Transverse colon (tissue), 4 donors: ENCODE measurements at regions not wholly inside any gene's neighbourhood (a gene's known extent, or its start where the extent isn't known, plus 50 kb on each side); places are given as distances from the start of the nearest gene placed in this dataset.

Source experiments
- DNase-seq: peaks from one replicate; pipeline ENCODE4 v3.0.0-alpha.2; 2019
- H3K27ac ChIP-seq, 4 donors: fragments of 200-600 bp; sonication (generic); 2 replicates each; pipeline ENCODE4 v1.5.1; 2016 to 2018; ENCODE audit warnings: inconsistent platforms in 4 of 4
- H3K27me3 ChIP-seq: fragments of 200-600 bp; sonication (generic); 2 replicates; pipeline ENCODE4 v1.5.1; 2017; ENCODE audit warnings: inconsistent platforms
- H3K36me3 ChIP-seq, 4 donors: fragments of 200-600 bp; sonication (generic); 2 replicates each; pipeline ENCODE4 v1.5.1; 2017 to 2019; ENCODE audit warnings: inconsistent platforms in 4 of 4
- H3K4me1 ChIP-seq, 4 donors: fragments of 200-600 bp; sonication (generic); 2 replicates each; pipeline ENCODE4 v1.5.1; 2017 to 2020; ENCODE audit warnings: inconsistent platforms in 4 of 4
- H3K4me3 ChIP-seq, 4 donors: fragments of 200-600 bp; sonication (generic); 1 replicate in 1 of 4; 2 replicates in 3 of 4; pipeline versions ENCODE4 v1.5.1 to v1.6.1; 2017 to 2019; ENCODE audit warnings: inconsistent platforms in 4 of 4
- H3K9me3 ChIP-seq, 2 donors: fragments of 200-600 bp; sonication (generic); 2 replicates each; pipeline ENCODE4 v1.5.1; 2017 to 2019; ENCODE audit warnings: inconsistent platforms in 2 of 2
- EP300 ChIP-seq: sonication (generic); formaldehyde crosslinking; IDR thresholded peaks from one replicate; pipeline ENCODE4 v1.6.1; 2017; ENCODE audit warnings: antibody characterized with exemption, low read depth
- POLR2A ChIP-seq: fragments of 450-650 bp; IDR thresholded peaks from one replicate; pipeline ENCODE4 v1.6.1; 2016; ENCODE audit warnings: antibody characterized with exemption, mild to moderate bottlenecking, moderate library complexity
- POLR2AphosphoS5 ChIP-seq, 3 donors: sonication (generic); formaldehyde crosslinking; IDR thresholded peaks; one replicate each; pipeline ENCODE4 v1.6.1; 2016; ENCODE audit warnings: antibody characterized with exemption in 3 of 3
- WGBS, 2 donors: methylation state at CpG; one replicate each; pipeline ENCODE4 v1.1.5; 2018; ENCODE audit warnings: low coverage in 1 of 2; 5-methylcytosine and 5-hydroxymethylcytosine counted together
- in situ Hi-C, 4 donors: fragments of 200-750 bp; cut with MboI; loops; one replicate each; pipeline versions ENCODE4 v1.15.0 to v1.15.1; 2017; ENCODE audit warnings: low sequenced_read_pairs in 3 of 4, low pct_ligation_motif_present in 1 of 4, low pct_unique_long_range_greater_than_20kb in 1 of 4
- intact Hi-C: fragments of 100-400 bp; cut with DNase I; formaldehyde crosslinking; loops from one replicate; pipeline ENCODE4 v1.15.1; 2023; ENCODE audit warnings: low total_unique reads
- TF ChIP-seq, protein P1 (sequence below), 5 experiments: fragments of 200-600 bp in 3 of 5; fragments of 450-650 bp in 2 of 5; sonication (generic) in 3 of 5; IDR thresholded peaks; 1 replicate in 2 of 5; 2 replicates in 3 of 5; pipeline ENCODE4 v1.5.1; 2016 to 2017; ENCODE audit warnings: antibody characterized with exemption in 5 of 5, inconsistent platforms in 3 of 5, mild to moderate bottlenecking in 2 of 5, moderate library complexity in 1 of 5

DNA sequence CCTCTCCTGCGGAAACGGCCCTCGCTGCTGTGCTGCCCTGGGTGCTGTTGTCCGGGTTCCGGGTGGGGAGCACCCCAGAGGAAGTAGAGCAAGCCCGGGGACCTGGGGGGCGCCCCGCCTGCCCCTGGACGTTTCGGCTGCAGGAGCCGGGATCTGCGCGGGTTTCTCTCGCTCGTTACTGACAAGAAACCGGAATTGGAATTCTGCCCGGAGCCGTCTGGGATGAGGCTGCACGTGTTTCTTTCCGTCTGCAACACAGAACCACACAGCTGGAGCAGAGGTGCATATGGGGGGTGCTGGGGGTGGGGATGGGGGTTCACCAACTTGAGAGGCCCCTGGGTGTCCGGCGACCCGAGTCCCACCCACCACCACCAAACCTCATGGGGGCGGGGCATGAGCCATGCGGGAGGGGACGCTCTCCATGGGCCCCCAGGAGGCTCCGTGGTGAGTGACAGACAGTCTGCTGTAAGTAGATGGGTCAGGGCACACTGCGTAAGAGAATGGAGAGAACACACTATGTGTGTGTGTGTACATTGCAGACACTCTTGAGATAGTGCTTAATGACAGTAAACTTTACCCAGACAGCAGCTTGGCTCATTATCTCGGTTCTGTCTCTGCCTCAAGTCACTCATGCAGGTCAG, 261.4 kb upstream of the C1orf174 start:
- intact Hi-C loops, result no loop called here
- TF ChIP-seq POLR2A, result no peak
- Histone ChIP-seq H3K27ac (no peak overlapping the region), H3K27me3 (peaks cover 2% of the 10 kb centered on the region), H3K36me3 (no peaks in the 10 kb centered on the region), H3K9me3 (no peaks in the 10 kb centered on the region), H3K4me3 (no peak overlapping the region), H3K4me1 (no peaks in the 10 kb centered on the region)
- no peak for DNase-seq
- WGBS, 2 donors, result 70 to 87% methylated on average over 3 to 29 of the region's 29 CpGs
- in situ Hi-C loops, result no loop called here

DNA sequence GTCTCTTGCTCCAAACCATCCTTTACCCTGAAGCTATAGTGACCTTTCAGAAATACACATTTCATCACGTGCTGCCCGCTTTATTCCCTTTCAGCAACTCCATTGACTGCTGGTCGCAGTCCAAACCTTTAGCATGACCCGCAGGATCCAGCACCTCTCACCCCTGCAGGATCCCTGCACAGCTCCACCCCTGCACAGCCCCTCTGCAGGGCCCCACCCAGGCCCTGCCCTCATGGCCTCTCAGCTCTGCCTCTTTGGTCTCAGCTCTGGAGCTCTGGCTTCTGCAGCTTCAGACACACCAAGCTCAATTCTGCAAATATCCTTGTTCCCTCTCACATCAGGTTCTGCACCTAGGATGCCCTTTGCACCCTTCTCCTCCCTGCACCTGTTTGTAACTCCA, 264.9 kb upstream of the C1orf174 start:
- Histone ChIP-seq H3K4me3 (no peak overlapping the region), H3K9me3 (no peaks in the 10 kb centered on the region), H3K4me1 (no peaks in the 10 kb centered on the region), H3K27ac (no peak overlapping the region), H3K36me3 (no peaks in the 10 kb centered on the region), H3K27me3 (peaks cover 10% of the 10 kb centered on the region)
- intact Hi-C loops, result no loop called here
- no peak for DNase-seq
- TF ChIP-seq EP300, result no peak
- no peak for TF ChIP-seq POLR2A
- TF ChIP-seq, protein P1, sequence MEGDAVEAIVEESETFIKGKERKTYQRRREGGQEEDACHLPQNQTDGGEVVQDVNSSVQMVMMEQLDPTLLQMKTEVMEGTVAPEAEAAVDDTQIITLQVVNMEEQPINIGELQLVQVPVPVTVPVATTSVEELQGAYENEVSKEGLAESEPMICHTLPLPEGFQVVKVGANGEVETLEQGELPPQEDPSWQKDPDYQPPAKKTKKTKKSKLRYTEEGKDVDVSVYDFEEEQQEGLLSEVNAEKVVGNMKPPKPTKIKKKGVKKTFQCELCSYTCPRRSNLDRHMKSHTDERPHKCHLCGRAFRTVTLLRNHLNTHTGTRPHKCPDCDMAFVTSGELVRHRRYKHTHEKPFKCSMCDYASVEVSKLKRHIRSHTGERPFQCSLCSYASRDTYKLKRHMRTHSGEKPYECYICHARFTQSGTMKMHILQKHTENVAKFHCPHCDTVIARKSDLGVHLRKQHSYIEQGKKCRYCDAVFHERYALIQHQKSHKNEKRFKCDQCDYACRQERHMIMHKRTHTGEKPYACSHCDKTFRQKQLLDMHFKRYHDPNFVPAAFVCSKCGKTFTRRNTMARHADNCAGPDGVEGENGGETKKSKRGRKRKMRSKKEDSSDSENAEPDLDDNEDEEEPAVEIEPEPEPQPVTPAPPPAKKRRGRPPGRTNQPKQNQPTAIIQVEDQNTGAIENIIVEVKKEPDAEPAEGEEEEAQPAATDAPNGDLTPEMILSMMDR (IDR thresholded peaks at IDR 0.05), result no peak
- TF ChIP-seq POLR2AphosphoS5 (IDR thresholded peaks at IDR 0.05), result no peak
- 65% methylated on average over 4 of the region's 4 CpGs; no CpG with 5 or more reads in 1 of the 2 donors for WGBS, 2 donors
- in situ Hi-C loops, result no loop called here

DNA sequence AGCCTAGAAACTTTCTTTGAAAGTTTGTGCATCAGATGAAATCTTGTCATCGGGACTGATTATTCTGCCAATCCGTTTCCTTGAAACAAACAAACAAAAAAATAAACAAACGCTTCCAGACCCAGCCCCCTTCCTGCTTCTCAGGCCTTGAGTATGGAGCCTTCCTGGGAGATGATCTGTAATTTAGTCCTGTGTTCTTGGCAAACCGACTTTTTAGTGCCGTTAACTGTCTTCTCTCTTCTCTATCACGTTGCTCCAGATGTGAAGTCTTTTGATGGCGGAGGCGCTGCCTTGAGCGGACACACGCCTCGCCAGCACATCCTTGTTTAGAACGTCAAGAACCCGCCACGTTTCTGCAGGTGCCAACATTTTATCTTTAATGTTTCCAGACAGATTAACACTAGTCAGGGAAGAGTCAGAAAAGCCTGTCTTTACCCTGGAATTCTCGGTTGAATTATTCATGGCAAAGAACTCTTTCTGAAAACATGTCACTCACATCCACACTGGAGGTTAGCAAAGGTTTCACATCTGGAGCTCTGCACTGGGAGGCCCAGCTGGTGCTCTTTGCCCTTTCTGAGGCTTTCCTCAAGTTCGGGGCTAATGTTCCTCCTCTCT, 265.7 kb upstream of the C1orf174 start:
- 72 to 73% methylated on average over 13 to 16 of the region's 16 CpGs for WGBS, 2 donors
- H3K36me3 ChIP-seq, result no peaks in the 10 kb centered on the region
- intact Hi-C loops (no loop called here), in situ Hi-C loops (no loop called here)
- TF ChIP-seq POLR2A, result no peak
- no peak for TF ChIP-seq EP300
- TF ChIP-seq, protein P1 (IDR thresholded peaks at IDR 0.05), result no peak
- TF ChIP-seq POLR2AphosphoS5 (IDR thresholded peaks at IDR 0.05), result no peak
- H3K9me3 ChIP-seq, result no peaks in the 10 kb centered on the region
- peaks cover 10% of the 10 kb centered on the region for H3K27me3 ChIP-seq
- H3K27ac ChIP-seq, result no peak overlapping the region
- DNase-seq, result no peak
- H3K4me1 ChIP-seq, result no peaks in the 10 kb centered on the region
- H3K4me3 ChIP-seq, result no peak overlapping the region

DNA sequence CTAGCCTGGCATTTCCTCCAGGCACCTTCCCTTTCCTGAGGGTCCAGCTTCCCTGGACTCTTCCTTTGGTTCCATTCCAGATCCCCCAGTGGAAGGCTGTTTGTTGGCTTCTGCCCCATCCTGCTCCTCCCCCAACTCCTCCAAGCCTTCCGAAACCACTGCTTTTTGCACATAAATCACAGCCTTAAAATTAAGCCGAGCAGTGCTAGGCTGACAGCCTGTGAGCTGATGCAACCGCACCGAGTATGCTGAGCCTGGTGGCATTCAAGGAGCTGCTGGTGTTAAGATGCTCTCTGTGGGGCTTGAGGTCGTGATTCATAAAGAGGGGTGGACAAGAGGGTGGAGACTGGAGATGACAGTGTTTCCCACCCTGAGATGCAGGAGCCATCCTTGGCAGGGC, 266.6 kb upstream of the C1orf174 start:
- TF ChIP-seq POLR2A, result no peak
- TF ChIP-seq, protein P1 (IDR thresholded peaks at IDR 0.05), result no peak
- TF ChIP-seq EP300, result no peak
- no peak for TF ChIP-seq POLR2AphosphoS5 (IDR thresholded peaks at IDR 0.05)
- H3K36me3 ChIP-seq, result no peaks in the 10 kb centered on the region
- H3K4me1 ChIP-seq, result no peaks in the 10 kb centered on the region
- no peak overlapping the region for H3K27ac ChIP-seq
- intact Hi-C loops (no loop called here), in situ Hi-C loops (no loop called here)
- WGBS, 2 donors, result 55% methylated on average over 5 of the region's 5 CpGs; no CpG with 5 or more reads in 1 of the 2 donors
- H3K9me3 ChIP-seq, result no peaks in the 10 kb centered on the region
- no peak overlapping the region for H3K4me3 ChIP-seq
- peaks cover 10% of the 10 kb centered on the region for H3K27me3 ChIP-seq
- DNase-seq, result no peak
